GM12873 (cell line): ENCODE measurements at regions not wholly inside any gene's neighbourhood (a gene's known extent, or its start where the extent isn't known, plus 50 kb on each side); places are given as distances from the start of the nearest gene placed in this dataset.

Experiments used
- TF ChIP-seq, protein P1 (sequence below): IDR thresholded peaks from 2 replicates; pipeline ENCODE4 v1.5.1; 2012; ENCODE audit warnings: low read depth, mild to moderate bottlenecking, moderate library complexity, low read length, control low read depth; ENCODE audit not compliant: insufficient read depth; ENCODE audit errors: missing control alignments

DNA sequence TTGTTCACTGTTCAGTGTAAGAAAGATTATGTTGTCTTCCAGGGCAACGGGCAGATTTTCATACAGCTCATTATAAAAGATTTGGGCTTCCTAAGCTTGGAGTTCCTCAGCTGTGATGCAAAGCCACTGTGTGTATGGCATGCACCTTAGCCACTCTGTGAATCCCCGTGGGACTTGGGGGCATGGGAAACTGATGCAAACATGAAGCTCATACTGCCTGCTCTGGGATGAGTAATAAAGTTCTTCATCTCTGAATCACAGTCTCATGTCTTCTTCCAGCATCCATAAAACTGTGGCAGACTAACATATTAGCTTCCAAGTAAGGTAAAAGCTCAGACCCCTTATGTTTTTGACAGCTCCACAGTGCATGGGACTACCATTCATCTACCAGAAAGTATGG, 154.3 kb upstream of the RORA start:
- TF ChIP-seq, protein P1, sequence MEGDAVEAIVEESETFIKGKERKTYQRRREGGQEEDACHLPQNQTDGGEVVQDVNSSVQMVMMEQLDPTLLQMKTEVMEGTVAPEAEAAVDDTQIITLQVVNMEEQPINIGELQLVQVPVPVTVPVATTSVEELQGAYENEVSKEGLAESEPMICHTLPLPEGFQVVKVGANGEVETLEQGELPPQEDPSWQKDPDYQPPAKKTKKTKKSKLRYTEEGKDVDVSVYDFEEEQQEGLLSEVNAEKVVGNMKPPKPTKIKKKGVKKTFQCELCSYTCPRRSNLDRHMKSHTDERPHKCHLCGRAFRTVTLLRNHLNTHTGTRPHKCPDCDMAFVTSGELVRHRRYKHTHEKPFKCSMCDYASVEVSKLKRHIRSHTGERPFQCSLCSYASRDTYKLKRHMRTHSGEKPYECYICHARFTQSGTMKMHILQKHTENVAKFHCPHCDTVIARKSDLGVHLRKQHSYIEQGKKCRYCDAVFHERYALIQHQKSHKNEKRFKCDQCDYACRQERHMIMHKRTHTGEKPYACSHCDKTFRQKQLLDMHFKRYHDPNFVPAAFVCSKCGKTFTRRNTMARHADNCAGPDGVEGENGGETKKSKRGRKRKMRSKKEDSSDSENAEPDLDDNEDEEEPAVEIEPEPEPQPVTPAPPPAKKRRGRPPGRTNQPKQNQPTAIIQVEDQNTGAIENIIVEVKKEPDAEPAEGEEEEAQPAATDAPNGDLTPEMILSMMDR, result no peak

DNA sequence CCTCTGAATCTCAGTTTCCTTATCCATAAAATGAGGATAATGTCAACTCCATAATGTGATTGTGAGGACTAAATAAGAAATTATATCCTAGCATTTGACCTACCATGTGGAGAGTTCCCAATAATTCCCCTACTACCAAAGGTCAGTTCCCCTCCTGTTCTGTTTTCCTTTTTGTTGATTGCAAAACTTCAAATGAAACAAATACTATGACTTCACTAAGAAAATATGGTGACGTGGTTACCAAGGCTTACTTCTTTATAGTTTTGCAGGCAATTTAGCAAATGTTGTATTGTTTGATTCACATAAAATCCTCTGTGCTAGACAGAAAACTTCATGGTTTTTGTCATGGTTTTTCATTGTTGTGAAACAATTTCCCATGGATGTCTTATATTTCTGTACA, 153.8 kb upstream of the RORA start:
- TF ChIP-seq, protein P1, result no peak

DNA sequence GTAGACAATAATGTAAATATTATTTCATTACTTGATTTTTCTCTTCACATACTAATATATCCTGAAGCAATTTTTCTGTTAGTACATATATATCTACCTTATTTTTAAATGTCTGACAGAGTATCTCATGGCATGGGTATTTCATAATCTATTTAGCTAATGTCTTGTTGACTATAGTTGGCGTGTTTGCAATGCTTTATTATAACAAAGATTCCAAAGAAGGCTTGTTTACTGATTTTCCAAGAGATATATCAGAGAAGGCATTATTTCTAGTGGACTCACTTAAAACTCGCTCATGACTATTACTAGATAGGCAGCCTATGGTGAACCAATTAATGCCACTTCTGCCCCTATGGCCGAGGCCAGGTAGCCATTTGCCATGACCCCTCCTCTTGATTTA, 152.4 kb upstream of the RORA start:
- TF ChIP-seq, protein P1, result no peak

DNA sequence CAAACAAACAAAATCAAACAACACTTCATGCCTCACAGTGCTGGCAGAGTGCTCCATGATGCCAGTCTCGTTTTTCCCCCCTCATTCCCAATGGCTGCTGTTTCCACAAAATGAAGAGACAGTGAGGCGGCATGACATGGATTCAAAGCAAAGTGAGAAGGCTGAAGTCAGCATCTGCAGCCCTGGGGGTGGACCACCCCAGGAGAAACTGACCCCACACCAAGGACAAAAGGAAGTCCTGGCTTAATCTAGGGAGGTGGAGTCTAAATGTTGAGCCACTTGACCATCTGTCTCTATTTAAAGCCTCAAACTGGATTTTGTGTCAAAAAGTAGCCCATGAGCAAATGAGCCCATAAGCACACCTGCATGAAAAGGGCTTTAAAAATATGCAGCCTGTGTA, 151.2 kb upstream of the RORA start:
- TF ChIP-seq, protein P1, result no peak

DNA sequence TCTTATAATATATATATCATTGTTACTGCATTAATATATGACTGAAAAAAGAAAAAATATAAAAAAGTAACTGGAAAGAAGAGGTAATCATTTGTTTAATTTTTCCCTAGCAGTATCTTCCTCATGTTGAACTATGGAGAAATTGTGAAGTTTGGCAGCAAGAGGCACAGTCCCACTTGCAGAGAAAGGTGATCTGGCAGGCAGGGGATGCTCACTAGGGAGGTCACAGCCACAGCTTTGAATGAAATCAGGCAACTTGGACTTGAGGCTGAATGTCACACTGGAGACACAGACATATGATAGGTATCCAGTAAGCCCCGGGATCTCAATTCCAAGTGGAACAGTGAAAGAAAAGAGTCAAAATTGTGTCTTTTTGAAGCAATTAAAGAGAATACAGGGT, 149.9 kb upstream of the RORA start:
- TF ChIP-seq, protein P1, result no peak

DNA sequence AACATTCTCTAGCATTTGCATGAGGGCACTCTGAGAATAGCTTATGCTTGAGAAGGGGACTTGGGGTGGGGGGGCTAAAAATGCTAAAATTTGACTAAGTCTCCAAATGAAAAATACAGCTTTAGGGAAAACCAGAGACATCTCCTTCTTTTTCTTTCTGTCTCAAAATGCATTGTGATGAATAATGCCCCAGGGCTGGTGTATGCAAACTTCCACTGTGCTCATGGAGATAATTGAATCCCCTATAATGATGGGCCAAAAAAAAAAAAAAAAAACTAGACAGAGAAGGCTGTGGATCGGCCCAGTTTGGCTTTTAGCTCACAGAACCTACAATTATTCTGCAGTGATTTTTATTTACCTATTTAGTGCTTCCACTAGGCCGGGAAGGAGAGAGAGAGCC, 147.9 kb upstream of the RORA start:
- TF ChIP-seq, protein P1, result no peak

DNA sequence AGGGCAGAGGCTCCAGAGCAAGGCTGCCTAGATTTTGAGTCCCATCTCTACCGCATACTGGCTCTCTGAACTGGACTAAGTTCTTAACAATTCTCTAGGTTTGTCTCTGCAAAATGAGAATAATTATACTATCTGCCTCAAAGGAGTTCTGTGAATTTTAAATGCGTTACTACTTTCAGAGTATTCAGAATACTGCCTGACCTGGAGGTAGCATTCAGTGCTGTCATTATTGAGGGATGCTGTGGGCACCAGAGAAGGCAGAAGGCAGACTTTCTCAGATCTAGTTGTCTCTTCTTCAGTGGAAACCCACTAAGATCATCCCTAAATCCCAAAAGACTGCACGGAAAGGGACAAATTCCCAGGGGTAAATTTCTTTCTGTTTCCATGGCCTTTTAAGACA, 147.4 kb upstream of the RORA start:
- TF ChIP-seq, protein P1, result no peak

DNA sequence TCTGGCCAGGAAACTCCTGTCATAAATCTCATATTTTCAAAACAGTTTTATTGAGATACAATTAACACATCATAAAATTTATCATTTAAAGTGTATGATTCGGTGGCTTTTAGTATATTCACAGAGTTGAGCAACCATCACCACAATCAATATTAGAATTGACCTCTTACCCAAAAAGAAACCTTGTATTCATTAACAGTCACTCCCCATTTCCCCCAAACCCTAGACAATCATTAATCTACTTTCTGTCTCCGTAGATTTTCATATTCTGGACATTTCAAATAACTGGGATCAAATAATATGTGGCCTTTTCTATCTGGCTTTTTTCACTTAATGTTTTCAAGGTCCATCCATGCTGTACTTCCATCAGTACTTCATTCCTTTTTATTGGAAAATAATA, 145.7 kb upstream of the RORA start:
- TF ChIP-seq, protein P1, result no peak
